NOMO-1 treated with dmso at 0.1 percent for 144 hours (cell line): ENCODE measurements at regions not wholly inside any gene's neighbourhood (a gene's known extent, or its start where the extent isn't known, plus 50 kb on each side); places are given as distances from the start of the nearest gene placed in this dataset.
"Not testable (repeated sequence)": the region's sequence is repeated elsewhere in the genome, so short reads cannot be mapped to it uniquely, and the experiment has no call there.

Experiments
- DNase-seq: peaks from one replicate; lab custom pipeline; 2025; ENCODE audit not compliant: unreplicated experiment; lab: John Stamatoyannopoulos, UW

DNA sequence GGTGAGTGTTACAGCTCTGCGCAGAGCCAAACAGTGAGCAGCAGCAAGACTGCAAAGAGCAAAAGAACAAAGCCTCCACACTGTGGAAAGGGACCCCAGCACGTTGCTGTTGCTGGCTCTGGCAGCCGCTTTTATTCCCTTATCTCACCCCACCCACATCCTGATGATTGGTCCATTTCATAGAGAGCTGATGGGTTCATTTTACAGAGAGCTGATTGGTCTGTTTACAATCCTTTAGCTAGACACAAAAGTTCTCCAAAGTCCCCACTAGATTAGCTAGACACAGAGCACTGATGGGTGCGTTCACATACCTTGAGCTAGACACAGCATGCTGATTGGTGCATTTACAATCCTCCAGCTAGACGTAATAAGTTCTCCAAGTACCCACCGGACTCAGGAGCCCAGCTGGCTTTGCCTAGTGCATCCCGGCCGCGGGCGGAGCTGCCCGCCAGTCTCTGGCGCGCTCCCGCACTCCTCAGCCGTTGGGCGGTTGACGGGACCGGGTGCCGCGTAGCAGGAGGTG lies 291.4 kb upstream of the PRSS16 start:
- peak; percentile 5 for DNase-seq

DNA sequence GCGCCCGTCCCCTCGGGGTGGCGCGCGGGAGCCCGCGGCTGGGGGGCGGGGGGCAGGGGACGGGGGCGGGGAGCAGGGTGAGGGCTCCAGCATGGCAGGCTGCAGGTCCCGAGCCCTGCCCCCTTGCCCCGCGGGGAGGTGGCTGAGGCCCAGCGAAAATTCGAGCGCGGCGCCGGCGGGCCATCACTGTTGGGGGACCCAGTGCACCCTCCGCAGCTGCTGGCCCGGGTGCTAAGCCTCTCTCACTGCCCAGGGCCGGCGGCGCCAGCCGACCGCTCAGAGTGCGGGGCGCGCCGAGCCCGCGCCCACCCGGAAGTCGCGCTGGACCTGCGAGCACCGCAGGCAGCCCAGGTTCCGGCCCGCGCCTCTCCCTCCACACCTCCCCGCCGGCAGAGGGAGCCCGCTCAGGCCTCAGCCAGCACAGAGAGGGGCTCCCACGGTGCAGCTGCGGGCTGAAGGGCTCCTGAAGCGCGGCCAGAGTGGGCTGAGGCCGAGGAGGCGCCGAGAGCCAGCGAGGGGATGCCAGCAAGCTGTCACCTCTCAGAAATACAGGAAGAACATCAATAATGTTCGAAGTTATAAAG lies 290.8 kb upstream of the PRSS16 start:
- DNase-seq, result peak; percentile 31

DNA sequence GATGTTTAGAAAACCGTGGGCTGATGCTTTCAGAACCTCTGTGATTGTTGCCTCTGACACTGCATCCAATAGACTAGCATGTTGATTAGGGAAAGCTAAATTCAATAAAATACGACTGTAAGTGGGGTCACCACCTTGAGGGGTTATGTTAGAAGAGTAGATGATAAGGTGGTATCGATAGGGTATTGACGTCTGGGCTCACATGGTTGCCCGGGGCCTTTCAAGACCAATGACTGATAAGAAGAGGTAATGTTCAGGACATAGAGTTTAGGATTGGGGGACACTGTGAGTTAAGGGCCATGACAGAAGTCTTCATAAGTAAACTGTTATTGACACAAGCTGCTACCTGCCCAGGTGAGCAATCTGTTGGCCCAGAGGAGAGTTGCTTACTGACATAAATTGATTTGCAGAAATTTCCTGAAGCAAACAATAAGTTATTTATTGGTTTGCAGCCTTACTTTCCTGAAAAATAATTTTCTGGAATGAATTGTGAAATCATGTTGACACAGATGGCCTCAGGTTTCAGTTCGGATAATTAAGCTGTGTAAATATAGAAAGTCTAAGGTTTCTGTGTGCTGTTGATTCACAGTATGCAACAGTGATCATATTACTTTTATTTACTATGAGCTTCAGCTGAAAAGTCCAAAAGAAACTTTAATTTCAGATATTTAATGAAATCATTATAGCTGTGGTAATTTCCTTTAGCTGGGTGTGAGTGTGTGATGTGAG lies 289.9 kb upstream of the PRSS16 start:
- DNase-seq, result not testable (repeated sequence)

DNA sequence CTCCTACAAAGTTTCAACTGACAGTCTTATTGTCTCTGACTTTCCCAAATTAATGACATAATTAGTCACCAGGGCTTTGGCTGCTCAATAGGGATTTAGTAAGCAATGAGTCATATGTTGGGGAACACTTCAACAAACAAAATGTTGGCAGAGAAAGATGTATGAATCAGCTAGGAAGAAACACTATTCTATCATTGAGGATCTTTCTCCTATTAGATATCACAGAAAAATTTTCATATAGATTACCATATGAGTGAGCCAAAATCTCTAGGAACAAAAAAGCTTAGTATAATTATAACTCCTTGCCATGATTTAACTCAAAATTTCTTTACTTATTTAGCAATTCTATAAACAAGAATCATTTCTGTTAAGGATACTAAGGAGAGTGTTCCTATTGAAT lies 286.3 kb upstream of the PRSS16 start:
- DNase-seq, result not testable (repeated sequence)

DNA sequence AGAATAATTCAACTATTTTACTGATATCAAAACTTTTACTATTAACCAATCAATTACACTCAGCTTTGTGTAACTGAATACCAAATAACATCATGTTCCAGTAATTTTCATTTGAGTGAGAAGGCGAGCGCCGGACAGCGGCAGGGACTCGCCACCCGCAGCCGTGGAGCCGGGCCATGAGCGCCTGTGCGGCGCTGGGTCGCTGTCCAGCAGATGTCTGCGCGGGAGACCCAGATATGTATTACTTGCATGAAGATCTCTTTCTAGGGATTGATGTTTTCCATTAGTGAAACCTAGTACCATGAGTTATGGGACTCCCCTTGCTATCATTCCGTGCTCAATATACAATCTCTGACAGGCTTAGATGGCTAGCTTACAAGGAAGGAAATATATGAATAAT lies 245.1 kb upstream of the PRSS16 start:
- DNase-seq, result no peak

DNA sequence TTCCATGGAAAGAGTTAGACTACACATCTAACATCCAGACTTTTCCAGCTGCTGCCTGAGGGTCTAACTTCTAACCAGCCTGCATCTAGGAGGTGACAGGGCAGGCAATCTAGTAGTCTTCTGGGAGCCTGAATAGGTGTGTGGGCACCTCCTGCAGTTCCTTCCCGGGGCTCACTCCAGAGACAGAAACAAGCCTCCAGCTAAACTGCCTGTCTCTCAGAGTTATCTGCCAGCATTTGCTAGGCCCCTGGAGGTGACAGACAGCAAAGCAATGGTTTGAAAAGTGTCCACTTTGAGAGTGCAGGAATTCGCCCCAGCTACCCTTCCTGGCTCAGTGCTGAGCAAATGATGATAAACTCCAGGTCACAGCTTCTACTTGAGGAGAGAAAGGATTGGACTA lies 240.5 kb upstream of the PRSS16 start:
- no peak for DNase-seq

DNA sequence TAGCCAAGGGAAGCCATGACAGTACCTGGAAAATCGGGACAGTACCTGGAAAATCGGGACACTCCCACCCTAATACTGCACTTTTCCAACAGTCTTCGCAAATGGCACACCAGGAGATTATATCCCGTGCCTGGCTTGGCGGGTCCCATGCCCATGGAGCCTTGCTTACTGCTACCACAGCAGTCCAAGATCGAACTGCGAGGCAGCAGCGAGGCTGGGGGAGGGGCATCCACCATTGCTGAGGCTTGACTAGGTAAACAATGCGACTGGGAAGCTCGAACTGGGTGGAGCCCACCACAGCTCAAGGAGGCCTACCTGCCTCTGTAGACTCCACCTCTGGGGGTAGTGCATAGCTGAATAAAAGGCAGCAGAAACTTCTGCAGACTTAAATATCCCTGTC lies 238.9 kb upstream of the PRSS16 start:
- not testable (repeated sequence) for DNase-seq

DNA sequence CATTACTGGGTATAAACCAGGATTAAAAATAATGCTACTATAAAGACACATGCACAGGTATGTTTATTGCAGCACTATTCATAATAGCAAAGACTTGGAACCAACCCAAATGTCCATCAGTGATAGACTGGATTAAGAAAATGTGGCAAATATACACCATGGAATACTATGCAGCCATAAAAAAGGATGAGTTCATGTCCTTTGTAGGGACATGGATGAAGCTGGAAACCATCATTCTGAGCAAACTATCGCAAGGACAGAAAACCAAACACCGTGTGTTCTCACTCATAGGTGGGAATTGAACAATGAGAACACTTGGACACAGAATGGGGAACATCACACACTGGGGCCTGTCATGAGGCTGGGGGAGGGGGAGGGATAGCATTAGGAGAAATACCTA lies 233.4 kb upstream of the PRSS16 start:
- not testable (repeated sequence) for DNase-seq

DNA sequence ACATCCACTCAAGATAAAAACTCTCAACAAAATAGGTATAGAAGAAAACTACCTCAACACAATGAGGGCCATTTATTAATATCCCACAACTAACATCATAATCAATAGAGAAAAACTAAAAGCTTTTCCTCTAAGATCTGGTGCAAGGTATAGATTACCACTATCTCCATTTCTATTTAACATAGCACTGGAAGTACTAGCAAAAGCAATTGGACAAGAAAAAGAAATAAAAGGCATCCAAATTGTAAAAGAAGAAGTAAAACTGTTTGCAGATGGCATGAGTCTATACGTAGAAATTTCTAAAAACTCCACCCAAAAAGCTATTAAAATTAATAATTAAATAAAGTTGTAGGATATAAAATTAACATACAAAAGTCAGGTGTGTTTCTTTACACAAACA lies 230.8 kb upstream of the PRSS16 start:
- DNase-seq, result no peak

DNA sequence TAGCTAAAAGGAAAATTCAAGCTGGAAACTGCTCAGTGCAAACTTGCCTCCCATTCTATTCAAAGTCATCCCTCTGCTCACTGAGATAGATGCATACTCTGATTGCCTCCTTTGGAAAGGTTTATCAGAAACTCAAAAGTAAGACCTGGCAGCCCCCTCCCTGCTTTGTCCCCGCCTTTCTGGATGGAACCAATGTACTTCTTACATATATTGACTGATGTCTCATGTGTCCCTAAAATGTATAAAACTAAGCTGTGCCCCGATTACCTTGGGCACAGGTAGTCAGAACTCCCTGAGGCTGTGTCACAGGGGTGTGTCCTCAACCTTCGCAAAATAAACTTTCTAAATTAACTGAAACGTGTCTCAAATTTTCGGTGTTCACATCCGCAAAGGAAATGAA lies 229.1 kb upstream of the PRSS16 start:
- not testable (repeated sequence) for DNase-seq

DNA sequence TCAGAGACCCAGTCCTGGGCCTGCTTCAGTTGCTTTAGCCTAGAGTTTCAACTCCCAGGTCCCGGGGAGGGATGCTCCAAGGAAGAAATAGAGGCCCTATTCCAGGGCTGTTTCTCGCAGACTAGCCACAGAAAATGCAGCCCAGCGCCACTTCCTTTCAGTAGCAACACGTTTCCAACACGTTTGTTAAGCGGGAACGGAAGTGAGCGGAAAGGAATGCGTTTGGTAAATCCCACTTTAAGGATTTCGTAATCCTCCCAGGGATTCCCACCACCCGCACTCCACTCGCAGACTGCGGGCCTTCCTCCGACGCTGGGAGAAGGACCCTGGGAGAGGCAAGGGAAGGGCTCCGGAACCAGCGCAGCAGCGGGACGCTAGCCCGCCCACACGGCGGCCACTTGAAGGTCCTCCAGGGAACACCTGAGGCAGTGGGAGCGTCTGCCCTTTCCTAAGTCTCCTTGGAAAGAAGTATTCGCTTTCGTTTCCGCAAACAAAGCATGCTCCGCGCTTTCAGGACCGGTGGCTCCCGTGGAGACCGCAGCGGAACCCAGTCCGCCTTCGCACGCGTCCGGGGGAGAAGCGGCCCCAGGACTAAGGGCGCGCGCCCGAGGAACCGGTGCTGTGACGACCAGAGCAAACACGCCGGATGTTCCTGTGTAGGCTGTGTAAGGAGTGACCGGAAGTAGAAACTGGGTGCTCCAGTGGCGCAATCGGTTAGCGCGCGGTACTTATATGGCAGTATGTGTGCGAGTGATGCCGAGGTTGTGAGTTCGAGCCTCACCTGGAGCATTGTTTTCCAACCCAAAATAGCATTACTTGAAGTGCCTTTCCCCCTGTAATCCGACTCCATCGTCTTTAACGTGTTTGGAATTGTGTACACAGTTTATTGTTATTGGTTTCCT lies 227.6 kb upstream of the PRSS16 start:
- no peak for DNase-seq

DNA sequence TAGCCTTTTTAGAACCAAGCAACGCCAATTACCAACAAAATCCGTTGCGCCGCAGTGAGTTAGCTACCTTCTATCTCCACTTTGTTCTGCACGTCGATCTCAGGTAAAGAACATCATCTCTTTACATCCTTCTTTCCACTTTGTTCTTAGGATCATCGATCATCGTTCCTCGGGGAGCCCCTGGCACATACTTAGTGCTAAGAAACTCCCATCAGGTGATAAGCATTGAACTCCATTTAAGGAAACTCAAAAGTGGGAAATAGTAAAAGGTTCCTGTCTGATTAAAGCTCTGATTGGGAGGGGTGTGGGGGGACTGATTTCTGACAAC lies 227.0 kb upstream of the PRSS16 start:
- DNase-seq, result no peak

DNA sequence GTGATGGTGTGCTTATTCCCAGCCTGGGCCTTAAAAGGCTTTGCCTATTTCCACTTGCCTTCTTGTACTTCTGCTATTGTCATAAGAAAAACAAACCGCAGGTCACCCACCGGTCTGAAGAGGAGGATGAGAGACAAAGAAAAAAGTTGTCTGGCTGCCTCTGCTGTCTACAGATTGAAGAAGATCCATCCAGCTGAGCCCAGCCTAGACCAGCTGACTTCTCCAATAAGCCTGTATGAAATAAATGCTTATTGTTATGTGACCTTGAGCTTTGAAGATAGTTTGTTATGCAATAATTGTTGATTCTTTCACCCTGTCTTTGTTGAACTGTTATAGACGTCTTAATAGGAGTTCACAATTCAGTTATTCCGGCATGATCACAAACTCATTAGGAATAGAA lies 223.8 kb upstream of the PRSS16 start:
- DNase-seq, result no peak

DNA sequence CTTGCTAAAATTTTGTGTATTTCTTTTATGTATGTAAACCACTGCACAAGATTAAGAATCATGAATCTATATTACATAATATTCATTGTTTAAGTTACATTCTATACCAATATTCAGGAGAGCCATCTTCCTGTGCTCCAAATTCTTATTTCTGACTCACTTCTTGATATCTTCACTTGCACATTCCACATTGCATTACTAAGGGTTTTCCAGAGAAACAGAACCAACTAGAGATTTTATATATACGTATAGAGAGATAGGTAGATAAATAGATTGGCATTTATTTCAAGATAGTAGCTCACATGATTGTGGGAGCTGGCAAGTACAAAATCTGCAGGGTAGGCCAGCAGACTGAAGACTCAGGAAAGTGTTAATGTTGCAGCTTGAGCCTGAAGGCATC lies 222.2 kb upstream of the PRSS16 start:
- DNase-seq, result no peak

DNA sequence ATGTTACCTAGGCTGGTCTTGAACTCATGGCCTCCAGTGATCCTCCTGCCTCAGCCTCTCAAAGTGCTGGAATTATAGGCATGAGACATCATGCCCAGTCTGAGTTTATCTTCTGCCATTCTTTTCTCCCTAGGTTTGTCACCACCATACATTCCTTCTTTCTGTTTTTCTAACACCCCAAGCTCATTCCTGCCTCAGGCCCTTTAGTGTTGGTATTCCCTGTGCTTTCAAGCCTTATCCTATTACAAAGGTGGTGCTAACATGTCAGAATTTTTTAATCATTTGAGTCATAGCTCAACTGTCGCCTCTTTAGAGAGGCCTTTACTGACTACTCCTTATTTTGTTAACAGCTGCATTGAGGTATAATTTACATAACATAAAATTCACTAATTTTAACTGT lies 221.1 kb upstream of the PRSS16 start:
- no peak for DNase-seq

DNA sequence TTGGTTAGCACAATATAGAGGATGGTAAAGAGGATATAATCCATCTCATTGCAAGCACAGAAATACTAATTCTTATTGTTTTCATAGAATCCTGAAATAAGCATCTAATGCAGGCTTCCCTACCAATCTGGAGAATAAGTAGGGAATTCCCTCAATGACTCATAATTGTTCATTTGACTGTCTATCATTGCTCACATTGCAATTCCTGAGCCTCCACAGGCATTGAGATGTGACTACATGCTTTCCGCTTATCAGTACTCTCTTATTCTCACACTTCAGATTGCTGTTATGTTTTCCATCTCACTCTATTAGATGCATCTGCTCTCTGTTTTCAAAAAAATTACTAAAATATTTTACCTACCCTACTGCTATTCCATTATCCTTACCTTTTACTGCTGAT lies 216.2 kb upstream of the PRSS16 start:
- no peak for DNase-seq

DNA sequence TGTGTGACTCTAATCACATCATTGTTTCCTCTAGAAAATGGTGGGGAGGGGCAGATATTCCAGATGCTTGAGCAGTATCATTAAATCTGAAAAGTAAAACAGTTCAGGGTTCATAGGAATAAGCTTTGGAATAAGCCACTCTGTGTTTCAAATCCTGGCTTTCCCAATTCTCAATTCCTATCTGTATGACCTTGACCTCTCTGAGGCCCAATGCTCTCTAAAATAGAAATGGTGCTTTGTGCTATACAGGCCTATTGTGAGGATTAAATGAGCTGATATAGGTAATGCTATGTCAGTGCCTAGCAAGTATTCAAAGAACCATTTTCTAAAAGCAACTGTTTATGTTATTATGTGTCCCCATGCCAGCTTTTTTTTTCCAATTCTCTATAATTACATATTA lies 209.0 kb upstream of the PRSS16 start:
- DNase-seq, result no peak

DNA sequence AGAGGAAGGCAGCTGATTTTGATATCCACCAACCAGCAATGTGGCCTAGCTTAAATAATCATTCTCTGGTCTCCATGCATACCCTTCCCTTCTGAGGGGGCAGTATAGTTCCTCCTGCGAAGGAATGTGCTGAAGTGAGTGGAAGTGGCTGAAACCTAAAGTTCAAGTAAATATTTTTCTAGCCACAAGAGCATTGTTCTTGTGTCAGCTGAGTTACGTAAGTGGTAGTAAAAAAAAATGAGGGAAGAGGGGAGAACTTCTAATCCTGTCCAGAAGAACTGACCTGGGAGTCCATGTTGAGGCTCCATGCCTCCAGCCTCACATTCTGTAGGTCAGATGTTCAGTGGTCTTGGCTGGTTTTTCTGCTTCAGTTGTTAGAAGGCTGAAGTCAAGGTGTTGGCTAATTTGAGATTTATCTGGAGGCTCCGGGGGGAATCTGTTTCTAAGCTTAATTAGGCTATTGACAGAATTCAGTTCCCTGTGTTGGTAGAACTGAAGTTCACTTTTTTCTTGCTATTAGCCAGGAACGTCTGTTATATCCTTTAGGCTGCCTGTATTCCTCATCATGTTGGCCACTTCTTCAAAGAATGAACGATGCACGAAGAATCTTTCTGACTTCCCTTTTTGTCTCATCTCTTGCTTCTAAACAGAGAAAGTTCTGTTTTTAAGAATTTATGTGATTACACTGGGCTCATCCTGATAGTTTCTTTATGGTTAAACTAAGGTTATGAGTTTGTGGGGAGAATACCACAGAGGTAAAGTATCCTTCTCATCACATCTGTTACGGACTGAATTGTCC lies 207.1 kb upstream of the PRSS16 start:
- no peak for DNase-seq

DNA sequence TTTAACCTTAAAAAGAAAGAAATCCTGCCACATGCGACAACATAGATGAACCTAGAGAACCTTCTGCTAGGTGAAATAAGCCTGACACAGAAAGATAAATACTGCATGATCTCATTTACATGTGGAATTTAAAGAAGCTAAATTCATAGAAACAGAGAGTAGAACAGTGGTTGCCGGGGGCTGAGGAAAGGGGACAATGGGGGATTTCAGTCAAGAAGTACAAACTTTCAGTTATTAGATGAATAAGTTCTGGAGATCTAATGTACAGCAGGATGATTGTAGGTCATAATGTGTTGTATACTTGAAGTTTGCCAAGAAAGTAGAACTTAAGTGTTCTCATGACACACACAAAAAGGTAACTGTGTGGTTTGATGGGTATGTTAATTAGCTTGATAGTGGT lies 204.3 kb upstream of the PRSS16 start:
- DNase-seq, result no peak

DNA sequence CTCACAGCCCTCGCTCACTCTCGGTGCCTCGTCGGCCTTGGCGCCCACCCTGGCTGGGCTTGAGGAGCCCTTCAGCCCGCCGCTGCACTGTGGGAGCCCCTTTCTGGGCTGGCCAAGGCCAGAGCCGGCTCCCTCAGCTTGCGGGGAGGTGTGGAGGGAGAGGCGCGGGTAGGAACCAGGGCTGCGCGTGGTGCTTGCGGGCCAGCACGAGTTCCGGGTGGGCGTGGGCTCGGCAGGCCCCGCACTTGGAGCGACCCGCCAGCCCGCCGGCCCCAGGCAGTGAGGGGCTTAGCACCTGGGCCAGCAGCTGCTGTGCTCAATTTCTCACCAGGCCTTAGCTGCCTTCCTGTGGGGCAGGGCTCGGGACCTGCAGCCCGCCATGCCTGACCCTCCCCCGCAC lies 202.4 kb upstream of the PRSS16 start:
- not testable (repeated sequence) for DNase-seq

DNA sequence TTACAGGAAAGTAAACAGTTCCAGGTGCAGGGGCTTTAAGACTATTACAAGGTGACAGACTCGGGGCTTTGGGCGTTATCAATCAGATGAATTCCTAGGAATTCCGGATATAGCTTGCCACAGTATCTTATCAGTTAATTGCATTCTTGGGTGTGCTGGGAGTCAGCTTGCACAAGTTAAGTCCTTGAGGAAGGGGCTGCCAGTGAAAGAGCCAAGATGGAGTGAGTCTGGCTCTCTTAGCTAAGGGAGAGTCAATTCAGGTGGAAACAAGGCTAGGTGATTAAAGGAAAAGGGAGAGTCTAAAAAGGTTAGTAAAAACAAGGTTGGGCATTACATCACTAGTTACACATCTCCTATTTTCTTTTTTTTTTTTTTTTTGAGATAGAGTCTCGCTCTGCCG lies 199.8 kb upstream of the PRSS16 start:
- DNase-seq, result not testable (repeated sequence)
